B cell (primary cell): ENCODE measurements at regions not wholly inside any gene's neighbourhood (a gene's known extent, or its start where the extent isn't known, plus 50 kb on each side); places are given as distances from the start of the nearest gene placed in this dataset.

Source experiments
- CTCF ChIP-seq: fragments of 200-600 bp; IDR thresholded peaks from one replicate; pipeline ENCODE4 v1.8.0; 2022; ENCODE audit warnings: antibody characterized with exemption, mild to moderate bottlenecking
- EZH2 ChIP-seq: IDR thresholded peaks from 2 replicates; pipeline ENCODE4 v1.6.1; 2012; ENCODE audit warnings: borderline replicate concordance, low read depth, mild to moderate bottlenecking, moderate library complexity, low read length; ENCODE audit not compliant: insufficient read depth, poor library complexity, severe bottlenecking

DNA sequence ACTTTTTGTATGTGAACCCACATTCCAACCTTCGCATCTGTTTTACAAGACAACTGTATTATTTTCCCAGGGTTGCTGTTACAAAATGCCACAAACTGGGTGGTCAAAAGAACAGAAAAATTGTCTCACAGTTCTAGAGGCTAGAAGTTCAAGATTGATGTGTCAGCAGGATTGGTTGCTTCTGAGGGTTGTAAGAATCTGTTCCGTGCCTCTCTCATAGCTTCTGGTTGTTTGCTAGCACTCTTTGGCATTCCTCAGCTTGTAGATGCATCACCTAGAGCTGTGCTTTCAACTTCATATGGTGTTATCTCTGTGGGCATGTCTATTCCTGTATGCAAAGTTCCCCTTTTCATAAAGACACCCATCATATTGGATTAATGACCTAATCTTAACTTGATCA lies 1067.2 kb downstream of the EPHA7 start:
- TF ChIP-seq CTCF (no peak), EZH2 (no peak)
